ENCODE measurements at regions not wholly inside any gene's neighbourhood (a gene's known extent, or its start where the extent isn't known, plus 50 kb on each side); places are given as distances from the start of the nearest gene placed in this dataset.

DNA sequence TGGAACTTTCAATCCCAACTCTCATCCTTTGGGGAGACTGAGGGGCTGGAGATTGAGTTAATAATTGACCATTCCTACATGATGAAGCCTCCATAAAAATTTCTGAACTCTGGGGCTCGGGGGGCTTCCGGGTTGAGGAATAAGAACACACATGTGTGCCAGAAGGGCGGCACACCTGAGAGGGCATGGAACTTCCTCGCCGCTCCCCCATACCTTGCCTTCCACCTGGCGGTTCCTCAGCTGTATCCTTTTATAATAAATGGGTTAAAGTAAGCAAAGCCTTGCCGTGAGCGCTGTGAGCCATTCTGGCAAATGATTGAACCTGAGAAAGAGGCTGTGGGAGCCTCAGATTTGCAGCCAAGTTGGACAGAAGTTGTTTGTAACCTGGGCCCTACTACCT is 164.8 kb downstream of the LY86 start:
- no peak overlapping the region for H4K91ac ChIP-seq (ENCODE audit: insufficient read length, low read depth, low read length)
- H2AFZ ChIP-seq (ENCODE audit: low read length): no peak overlapping the region
- no peaks in the 10 kb centered on the region for H4K20me1 ChIP-seq (ENCODE audit: control insufficient read depth, insufficient read depth, insufficient read length)
- Mint-ChIP-seq H3K9me3 (peaks cover 0 to 2% of the 10 kb centered on the region in 2 experiments; a peak in 1 of 5 replicates), H3K4me1 (peaks cover 33% of the 10 kb centered on the region in 2 experiments), H3K4me3 (no peak overlapping the region), H3K27me3 (ENCODE audit: low read depth) (peaks cover 2% of the 10 kb centered on the region), H3K36me3 (ENCODE audit: insufficient read depth in 1 of 3, low read depth in 3 of 3) (no peaks in the 10 kb centered on the region; a peak in 1 of 7 replicates), H3K27ac (no peak overlapping the region; a peak in 1 of 7 replicates)
- no CpG with 5 or more reads among the region's 8 CpGs for WGBS (ENCODE audit: extremely low coverage, insufficient read length, low lambda C conversion rate)
- no peaks in the 10 kb centered on the region for H3K23me2 ChIP-seq (ENCODE audit: insufficient read length, low read depth, low read length, poor library complexity, severe bottlenecking)
- no peak overlapping the region for H2BK20ac ChIP-seq (ENCODE audit: low read depth, low read length, poor library complexity, severe bottlenecking)
- no peaks in the 10 kb centered on the region for H3K79me1 ChIP-seq (ENCODE audit: insufficient read depth, low read depth, low read length, poor library complexity, severe bottlenecking)
- H4K5ac ChIP-seq (ENCODE audit: insufficient read length, low read depth, low read length): no peak overlapping the region
- H3K56ac ChIP-seq (ENCODE audit: insufficient read length, low read depth, low read length): no peak overlapping the region
- no peak overlapping the region for H3K18ac ChIP-seq (ENCODE audit: insufficient read length, low read depth, low read length)
- DNase-seq: no peak
- H2BK5ac ChIP-seq (ENCODE audit: insufficient read length, low read length): no peak overlapping the region
- H3K4me1 ChIP-seq (ENCODE audit: insufficient read depth, low read length): no peaks in the 10 kb centered on the region
- no peaks in the 10 kb centered on the region for H3K9me3 ChIP-seq (ENCODE audit: control insufficient read depth, low read depth, low read length)
- no peak overlapping the region for H4K8ac ChIP-seq (replicated peaks; ENCODE audit: insufficient read length, low read depth, low read length)
- no peak overlapping the region for H2BK12ac ChIP-seq (ENCODE audit: insufficient read length, low read depth, low read length)
- no peak overlapping the region for H3K9ac ChIP-seq (ENCODE audit: extremely low read depth, insufficient read length, low read length)
- H3T11ph ChIP-seq (ENCODE audit: low read length): no peak overlapping the region
- no peak overlapping the region for H3K4ac ChIP-seq (ENCODE audit: low read depth, low read length)
- TF ChIP-seq CTCF (conservative IDR thresholded peaks at IDR 0.05): no peak
- no peak overlapping the region for H2BK15ac ChIP-seq (ENCODE audit: low read depth, low read length)
- H3K27me3 ChIP-seq (ENCODE audit: insufficient read depth, low read length): no peaks in the 10 kb centered on the region
- no peaks in the 10 kb centered on the region for H3K79me2 ChIP-seq (ENCODE audit: insufficient read depth, low read length)
- H2BK120ac ChIP-seq (ENCODE audit: low read depth, low read length, poor library complexity, severe bottlenecking): no peak overlapping the region
- H2AK5ac ChIP-seq (ENCODE audit: insufficient read length, low read length): no peak overlapping the region
- no peak overlapping the region for H3K27ac ChIP-seq (ENCODE audit: insufficient read length, low read depth, low read length)
- no peak overlapping the region for H3K14ac ChIP-seq (ENCODE audit: insufficient read depth, low read length)
- no peak overlapping the region for H3K4me2 ChIP-seq (ENCODE audit: insufficient read depth, insufficient read length, low read length)
- no peak overlapping the region for H3K23ac ChIP-seq (ENCODE audit: insufficient read length, low read depth, low read length)
